SKM-1 treated with dmso at 0.1 percent for 144 hours (cell line): ENCODE measurements at regions not wholly inside any gene's neighbourhood (a gene's known extent, or its start where the extent isn't known, plus 50 kb on each side); places are given as distances from the start of the nearest gene placed in this dataset.
"Not testable (repeated sequence)": the region's sequence is repeated elsewhere in the genome, so short reads cannot be mapped to it uniquely, and the experiment has no call there.

ENCODE experiments used
- DNase-seq: peaks from one replicate; lab custom pipeline; 2025; ENCODE audit not compliant: unreplicated experiment; lab: John Stamatoyannopoulos, UW

- DNase-seq: no peak
Measured at GRCh38 chr22:35178446-35178845, 78.8 kb upstream of the HMGXB4 start.

GRCh38 chr22:35183917-35184316, 73.4 kb upstream of the HMGXB4 start:
- no peak for DNase-seq

- DNase-seq: no peak
Measured at GRCh38 chr22:35186492-35186891, 70.8 kb upstream of the HMGXB4 start.

- DNase-seq: not testable (repeated sequence)
Measured at GRCh38 chr22:35188930-35189329, 68.4 kb upstream of the HMGXB4 start.

GRCh38 chr22:35189559-35189958, 67.7 kb upstream of the HMGXB4 start:
- no peak for DNase-seq

GRCh38 chr22:35191412-35191811, 65.9 kb upstream of the HMGXB4 start:
- no peak for DNase-seq

- no peak for DNase-seq
Measured at GRCh38 chr22:35192129-35192918, 65.0 kb upstream of the HMGXB4 start.

GRCh38 chr22:35195226-35195625, 62.1 kb upstream of the HMGXB4 start:
- DNase-seq: no peak

GRCh38 chr22:35195821-35196220, 61.5 kb upstream of the HMGXB4 start:
- DNase-seq: no peak

GRCh38 chr22:35197071-35197470, 60.2 kb upstream of the HMGXB4 start:
- DNase-seq: no peak

GRCh38 chr22:35197886-35198285, 59.4 kb upstream of the HMGXB4 start:
- DNase-seq: no peak

GRCh38 chr22:35198738-35199137, 58.6 kb upstream of the HMGXB4 start:
- no peak for DNase-seq

- no peak for DNase-seq
Measured at GRCh38 chr22:35202376-35202775, 54.9 kb upstream of the HMGXB4 start.

- DNase-seq: no peak
Measured at GRCh38 chr22:35203583-35203982, 53.7 kb upstream of the HMGXB4 start.

GRCh38 chr22:35204807-35205775, 52.2 kb upstream of the HMGXB4 start:
- DNase-seq: no peak

GRCh38 chr22:35205961-35206360, 51.3 kb upstream of the HMGXB4 start:
- no peak for DNase-seq

- DNase-seq: no peak
Measured at GRCh38 chr22:35206889-35207288, 50.4 kb upstream of the HMGXB4 start.
